ENCODE measurements at regions not wholly inside any gene's neighbourhood (a gene's known extent, or its start where the extent isn't known, plus 50 kb on each side); places are given as distances from the start of the nearest gene placed in this dataset.
"Not testable (repeated sequence)": the region's sequence is repeated elsewhere in the genome, so short reads cannot be mapped to it uniquely, and the experiment has no call there.

- DNase-seq = not testable (repeated sequence)
Observed at GRCh38 chr2:208811885-208812284, 405.3 kb downstream of the PTH2R start.

GRCh38 chr2:208819190-208819589 is 412.6 kb downstream of the PTH2R start:
- DNase-seq = no peak

GRCh38 chr2:208820014-208820688 is 413.6 kb downstream of the PTH2R start:
- no peak for DNase-seq

GRCh38 chr2:208827109-208827508 is 420.5 kb downstream of the PTH2R start:
- DNase-seq = no peak

- DNase-seq = no peak
Observed at GRCh38 chr2:208827549-208828221, 421.1 kb downstream of the PTH2R start.

GRCh38 chr2:208830203-208830602 is 423.6 kb downstream of the PTH2R start:
- DNase-seq = no peak

- no peak for DNase-seq
Observed at GRCh38 chr2:208847651-208848050, 441.1 kb downstream of the PTH2R start.

GRCh38 chr2:208854717-208855116 is 448.1 kb downstream of the PTH2R start:
- DNase-seq = no peak

GRCh38 chr2:208867374-208867773 is 460.8 kb downstream of the PTH2R start:
- no peak for DNase-seq

- no peak for DNase-seq
Observed at GRCh38 chr2:208872591-208872990, 466.0 kb downstream of the PTH2R start.

- DNase-seq = no peak
Observed at GRCh38 chr2:208879666-208880065, 473.1 kb downstream of the PTH2R start.

GRCh38 chr2:208880171-208880570 is 473.6 kb downstream of the PTH2R start:
- no peak for DNase-seq

GRCh38 chr2:208890486-208890885 is 483.9 kb downstream of the PTH2R start:
- DNase-seq = no peak

GRCh38 chr2:208892203-208892602 is 485.6 kb downstream of the PTH2R start:
- no peak for DNase-seq

GRCh38 chr2:208906330-208906729 is 499.7 kb downstream of the PTH2R start:
- no peak for DNase-seq

- DNase-seq = no peak
Observed at GRCh38 chr2:208915401-208915800, 508.4 kb upstream of the MAP2 start.

- DNase-seq = no peak
Observed at GRCh38 chr2:208916881-208917280, 507.0 kb upstream of the MAP2 start.

GRCh38 chr2:208921358-208921757 is 502.5 kb upstream of the MAP2 start:
- DNase-seq = not testable (repeated sequence)

- DNase-seq = no peak
Observed at GRCh38 chr2:208927867-208928266, 496.0 kb upstream of the MAP2 start.

- no peak for DNase-seq
Observed at GRCh38 chr2:208929139-208929864, 494.5 kb upstream of the MAP2 start.

- no peak for DNase-seq
Observed at GRCh38 chr2:208929894-208930427, 493.9 kb upstream of the MAP2 start.

GRCh38 chr2:208935531-208935930 is 488.3 kb upstream of the MAP2 start:
- no peak for DNase-seq

- DNase-seq = no peak
Observed at GRCh38 chr2:208937521-208937920, 486.3 kb upstream of the MAP2 start.

GRCh38 chr2:208939852-208940251 is 484.0 kb upstream of the MAP2 start:
- DNase-seq = no peak
